Trophoblast cell (in vitro differentiated cells and primary cell): ENCODE measurements at regions not wholly inside any gene's neighbourhood (a gene's known extent, or its start where the extent isn't known, plus 50 kb on each side); places are given as distances from the start of the nearest gene placed in this dataset.

Experiments used
- DNase-seq, 2 donors: peaks; one replicate each; pipeline ENCODE4 v3.0.0-alpha.2; 2016
- H2AFZ ChIP-seq: 2 replicates; pipeline ENCODE4 v1.6.1; 2013; ENCODE audit warnings: low read length, moderate library complexity, mild to moderate bottlenecking; ENCODE audit not compliant: insufficient read depth, poor library complexity
- H2AK5ac ChIP-seq: 2 replicates; pipeline ENCODE4 v1.6.1; 2013; ENCODE audit warnings: mild to moderate bottlenecking, low read length
- H2BK120ac ChIP-seq: 2 replicates; pipeline ENCODE4 v1.6.1; 2013; ENCODE audit warnings: low read length, mild to moderate bottlenecking, moderate library complexity; ENCODE audit not compliant: insufficient read depth, poor library complexity
- H2BK12ac ChIP-seq: 2 replicates; pipeline ENCODE4 v1.6.1; 2013; ENCODE audit warnings: mild to moderate bottlenecking, low read length, moderate library complexity
- H2BK5ac ChIP-seq: 2 replicates; pipeline ENCODE4 v1.6.1; 2013; ENCODE audit warnings: low read length, low read depth, moderate library complexity, mild to moderate bottlenecking; ENCODE audit not compliant: poor library complexity
- H3K14ac ChIP-seq: 2 replicates; pipeline ENCODE4 v1.6.1; 2013; ENCODE audit warnings: mild to moderate bottlenecking, low read length
- H3K18ac ChIP-seq: 2 replicates; pipeline ENCODE4 v1.6.1; 2013; ENCODE audit warnings: mild to moderate bottlenecking, low read length
- H3K23ac ChIP-seq: 2 replicates; pipeline ENCODE4 v1.6.1; 2013; ENCODE audit warnings: low read length
- H3K27ac ChIP-seq: 2 replicates; pipeline ENCODE4 v1.5.1; 2013; ENCODE audit warnings: low read depth, mild to moderate bottlenecking, inconsistent platforms, low read length, moderate library complexity
- H3K27me3 ChIP-seq: 2 replicates; pipeline ENCODE4 v1.6.1; 2013; ENCODE audit warnings: inconsistent platforms, mild to moderate bottlenecking, low read length, moderate library complexity; ENCODE audit not compliant: insufficient read depth
- H3K36me3 ChIP-seq, 2 experiments: 1 replicate in 1 of 2; 2 replicates in 1 of 2; pipeline ENCODE4 v1.6.1; 2013; ENCODE audit warnings: low read length in 2 of 2, mild to moderate bottlenecking in 2 of 2, moderate library complexity in 1 of 2; ENCODE audit not compliant: insufficient read depth in 2 of 2, control insufficient read depth in 1 of 2
- H3K4ac ChIP-seq: 2 replicates; pipeline ENCODE4 v1.6.1; 2013; ENCODE audit warnings: low read depth, mild to moderate bottlenecking, low read length, moderate library complexity
- H3K4me1 ChIP-seq, 2 experiments: 1 replicate in 1 of 2; 2 replicates in 1 of 2; pipeline ENCODE4 v1.6.1; 2013; ENCODE audit warnings: low read length in 2 of 2, mild to moderate bottlenecking in 2 of 2, moderate library complexity in 1 of 2; ENCODE audit not compliant: insufficient read depth in 2 of 2, control insufficient read depth in 1 of 2
- H3K4me2 ChIP-seq: 2 replicates; pipeline ENCODE4 v1.6.1; 2013; ENCODE audit warnings: inconsistent platforms, mild to moderate bottlenecking, low read length, moderate library complexity
- H3K4me3 ChIP-seq: 2 replicates; pipeline ENCODE4 v1.5.1; 2013; ENCODE audit warnings: mild to moderate bottlenecking, low read depth, low read length, inconsistent platforms
- H3K79me1 ChIP-seq: one replicate; pipeline ENCODE4 v1.6.1; 2013; ENCODE audit warnings: low read length
- H3K79me2 ChIP-seq: 2 replicates; pipeline ENCODE4 v1.6.1; 2013; ENCODE audit warnings: low read length, mild to moderate bottlenecking; ENCODE audit not compliant: control insufficient read depth, insufficient read depth, poor library complexity
- H3K9ac ChIP-seq: 2 replicates; pipeline ENCODE4 v1.6.1; 2013; ENCODE audit warnings: mild to moderate bottlenecking, low read length
- H3K9me3 ChIP-seq: 2 replicates; pipeline ENCODE4 v1.6.1; 2013; ENCODE audit warnings: low read depth, mild to moderate bottlenecking, control low read depth, inconsistent platforms, low read length; ENCODE audit not compliant: insufficient read depth
- H4K12ac ChIP-seq: 2 replicates; pipeline ENCODE4 v1.6.1; 2013; ENCODE audit warnings: low read depth, mild to moderate bottlenecking, low read length, moderate library complexity
- H4K8ac ChIP-seq: 2 replicates; pipeline ENCODE4 v1.6.1; 2013; ENCODE audit warnings: low read depth, mild to moderate bottlenecking, low read length, moderate library complexity
- H4K91ac ChIP-seq: one replicate; pipeline ENCODE4 v1.6.1; 2013; ENCODE audit warnings: low read depth, mild to moderate bottlenecking, low read length, moderate library complexity
- WGBS: extraction: QIAGEN DNeasy Blood & Tissue Kit; methylation state at CpG from one replicate; pipeline ENCODE4 v1.1.7; 2013; ENCODE audit warnings: missing lambda C conversion rate; ENCODE audit not compliant: insufficient read length, insufficient coverage; ENCODE audit errors: extremely low coverage; 5-methylcytosine and 5-hydroxymethylcytosine counted together

DNA sequence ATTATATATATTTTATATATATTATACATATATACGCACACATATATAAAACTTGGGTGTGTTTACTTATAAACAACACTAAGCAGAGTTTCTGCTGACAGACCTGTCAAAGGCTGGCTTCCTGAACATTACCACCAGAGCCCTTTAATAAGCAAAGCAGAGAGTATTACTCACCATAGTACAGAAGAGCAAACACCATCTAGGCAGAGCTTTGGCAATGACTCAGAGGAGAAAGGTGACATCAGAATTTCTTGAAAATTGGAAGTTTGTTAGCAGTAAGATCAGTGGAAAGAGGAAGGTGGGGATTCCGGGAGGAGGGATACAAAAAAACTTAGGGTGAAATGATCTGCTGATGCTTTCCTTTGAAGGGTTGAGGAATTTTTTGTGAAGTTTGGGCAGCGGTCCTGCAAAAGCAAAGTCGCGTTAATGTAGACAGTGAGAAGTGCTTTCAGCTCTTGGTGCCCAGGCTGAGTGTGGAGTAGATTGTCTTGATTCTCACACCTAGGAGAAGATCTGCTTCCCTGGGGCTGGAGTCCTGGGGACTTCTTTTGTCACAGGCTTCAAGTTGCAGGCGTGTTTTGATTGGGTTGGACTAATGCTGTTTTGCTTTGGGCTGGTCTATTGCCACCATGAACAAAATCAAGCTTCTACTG, 109.6 kb upstream of the BACH2 start:
- Histone ChIP-seq H2BK5ac (peak overlapping the region; percentile 32), H3K18ac (no peak overlapping the region), H3K9ac (no peak overlapping the region), H2AFZ (no peak overlapping the region), H3K23ac (no peak overlapping the region), H3K4me3 (no peak overlapping the region), H2AK5ac (no peak overlapping the region), H3K9me3 (peaks cover 2% of the 10 kb centered on the region), H3K14ac (no peak overlapping the region), H4K12ac (no peak overlapping the region), H3K4me1 (peaks cover 20 to 29% of the 10 kb centered on the region in 2 experiments), H3K4me2 (no peak overlapping the region), H3K79me1 (peaks cover 11% of the 10 kb centered on the region), H3K27ac (peak overlapping the region; percentile 79), H3K36me3 (no peaks in the 10 kb centered on the region), H4K8ac (no peak overlapping the region), H3K27me3 (no peaks in the 10 kb centered on the region), H4K91ac (no peak overlapping the region), H3K4ac (no peak overlapping the region), H2BK12ac (no peak overlapping the region), H2BK120ac (no peak overlapping the region), H3K79me2 (no peaks in the 10 kb centered on the region)
- WGBS, result no CpG with 5 or more reads among the region's 6 CpGs
- DNase-seq, result peak; percentile 31 to 84

DNA sequence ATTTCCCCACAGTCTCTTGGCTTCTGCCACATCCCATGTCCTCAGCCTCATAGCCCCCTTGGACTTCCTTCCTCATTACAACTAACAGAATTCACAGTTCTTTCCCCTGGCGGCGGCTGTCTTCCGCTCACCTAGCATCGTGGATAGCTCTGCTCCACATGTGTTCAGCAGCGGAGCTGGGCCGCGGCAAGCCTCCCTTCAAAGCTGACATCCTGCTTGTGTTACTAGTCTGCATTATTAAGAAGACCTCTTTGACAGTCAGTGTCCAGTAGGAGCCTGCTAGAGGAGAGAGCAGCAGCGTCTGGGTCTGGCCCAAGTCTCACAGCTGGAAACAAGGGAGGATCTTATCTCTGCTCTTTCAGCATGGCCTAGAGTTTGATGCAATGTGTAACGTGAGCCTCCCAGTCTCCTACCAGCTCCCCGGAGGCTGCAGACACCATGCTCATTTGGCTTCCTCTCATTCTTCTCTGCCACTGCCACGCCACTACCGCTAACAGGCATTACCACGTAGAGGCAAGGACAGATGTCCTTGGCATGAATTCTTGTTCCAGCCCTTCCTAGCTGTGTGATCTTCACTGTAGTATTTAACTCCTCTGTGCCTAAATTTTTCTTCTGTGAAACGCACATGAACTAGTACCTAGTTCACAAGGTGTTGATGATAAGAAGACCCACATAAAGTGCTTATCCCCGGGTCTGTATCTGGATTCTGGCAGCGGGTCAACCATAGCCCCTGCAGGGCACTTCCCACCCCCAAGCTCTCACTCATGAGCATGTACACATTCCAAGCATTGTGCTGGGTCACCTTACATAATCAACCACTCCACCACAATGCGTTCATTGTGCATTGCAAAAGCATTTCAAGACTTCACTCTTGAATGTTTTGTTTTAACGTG, 107.1 kb upstream of the BACH2 start:
- H4K91ac ChIP-seq, result no peak overlapping the region
- peak overlapping the region; percentile 16 for H2BK12ac ChIP-seq
- H3K4me1 ChIP-seq, result peaks cover 16 to 25% of the 10 kb centered on the region in 2 experiments
- no peak overlapping the region for H4K8ac ChIP-seq
- H3K4me2 ChIP-seq, result peak overlapping the region; percentile 7
- H3K27me3 ChIP-seq, result no peaks in the 10 kb centered on the region
- H2BK120ac ChIP-seq, result peak overlapping the region; percentile 25
- peak; percentile 96 for DNase-seq
- H3K4me3 ChIP-seq, result no peak overlapping the region
- H3K4ac ChIP-seq, result no peak overlapping the region
- H3K9ac ChIP-seq, result no peak overlapping the region
- H2AFZ ChIP-seq, result no peak overlapping the region
- H3K23ac ChIP-seq, result no peak overlapping the region
- H3K9me3 ChIP-seq, result peaks cover 2% of the 10 kb centered on the region
- H2BK5ac ChIP-seq, result peak overlapping the region; percentile 47
- no peak overlapping the region for H3K14ac ChIP-seq
- H3K79me2 ChIP-seq, result no peaks in the 10 kb centered on the region
- H3K27ac ChIP-seq, result peak overlapping the region; percentile 66
- no CpG with 5 or more reads among the region's 18 CpGs for WGBS
- H3K18ac ChIP-seq, result no peak overlapping the region
- H3K79me1 ChIP-seq, result peaks cover 6% of the 10 kb centered on the region
- no peak overlapping the region for H2AK5ac ChIP-seq
- no peak overlapping the region for H4K12ac ChIP-seq
- H3K36me3 ChIP-seq, result no peaks in the 10 kb centered on the region

GRCh38 chr6:90402831-90403192, 106.2 kb upstream of the BACH2 start:
- Histone ChIP-seq H3K79me2 (no peaks in the 10 kb centered on the region), H3K79me1 (peaks cover 6% of the 10 kb centered on the region), H2BK120ac (no peak overlapping the region), H3K4me3 (no peak overlapping the region), H2BK12ac (no peak overlapping the region), H4K12ac (no peak overlapping the region), H3K9me3 (peaks cover 2% of the 10 kb centered on the region), H2AFZ (no peak overlapping the region), H3K4me2 (no peak overlapping the region), H3K27ac (peak overlapping the region; percentile 66), H3K4ac (no peak overlapping the region), H3K18ac (no peak overlapping the region), H4K8ac (no peak overlapping the region), H4K91ac (no peak overlapping the region), H3K36me3 (no peaks in the 10 kb centered on the region), H2BK5ac (no peak overlapping the region), H3K27me3 (peaks cover 2% of the 10 kb centered on the region), H2AK5ac (no peak overlapping the region), H3K14ac (no peak overlapping the region), H3K23ac (no peak overlapping the region), H3K9ac (no peak overlapping the region), H3K4me1 (peaks cover 16 to 25% of the 10 kb centered on the region in 2 experiments)
- no peak for DNase-seq
- 100% methylated on average over 1 of the region's 2 CpGs for WGBS

- Histone ChIP-seq H2BK120ac (peak overlapping the region; percentile 53), H2AFZ (no peak overlapping the region), H3K9me3 (peaks cover 2% of the 10 kb centered on the region), H3K18ac (no peak overlapping the region), H3K4ac (peak overlapping the region; percentile 13), H3K4me2 (no peak overlapping the region), H3K79me2 (no peaks in the 10 kb centered on the region), H2BK12ac (peak overlapping the region; percentile 28), H2AK5ac (no peak overlapping the region), H4K12ac (no peak overlapping the region), H3K79me1 (peaks cover 6% of the 10 kb centered on the region), H4K91ac (peak overlapping the region; percentile 51), H3K14ac (peak overlapping the region; percentile 10), H4K8ac (peak overlapping the region; percentile 39), H3K36me3 (no peaks in the 10 kb centered on the region), H3K27ac (peak overlapping the region; percentile 18), H2BK5ac (peak overlapping the region; percentile 22), H3K9ac (no peak overlapping the region), H3K4me3 (no peak overlapping the region), H3K4me1 (peaks cover 16 to 25% of the 10 kb centered on the region in 2 experiments), H3K23ac (no peak overlapping the region), H3K27me3 (peaks cover 2% of the 10 kb centered on the region)
- DNase-seq, result no peak
- WGBS, result no CpG with 5 or more reads among the region's 10 CpGs
Observed at GRCh38 chr6:90401933-90402830, 105.5 kb upstream of the BACH2 start.
